Muscle layer of colon (tissue), 2 donors: ENCODE measurements at regions not wholly inside any gene's neighbourhood (a gene's known extent, or its start where the extent isn't known, plus 50 kb on each side); places are given as distances from the start of the nearest gene placed in this dataset.

ENCODE experiments used
- H3K27ac ChIP-seq: one replicate; pipeline ENCODE4 v1.7.0; 2013; ENCODE audit warnings: low read depth, mild to moderate bottlenecking, low read length, moderate library complexity
- H3K27me3 ChIP-seq, 2 donors: one replicate each; pipeline ENCODE4 v1.7.0; 2013; ENCODE audit warnings: low read length in 2 of 2, mild to moderate bottlenecking in 2 of 2; ENCODE audit not compliant: insufficient read depth in 2 of 2, control insufficient read depth in 1 of 2
- H3K36me3 ChIP-seq: one replicate; pipeline ENCODE4 v1.7.0; 2013; ENCODE audit warnings: mild to moderate bottlenecking, low read length; ENCODE audit not compliant: insufficient read depth
- H3K4me1 ChIP-seq: one replicate; pipeline ENCODE4 v1.7.0; 2013; ENCODE audit warnings: mild to moderate bottlenecking, low read length; ENCODE audit not compliant: insufficient read depth
- H3K4me3 ChIP-seq, 2 donors: one replicate each; pipeline ENCODE4 v1.7.0; 2013; ENCODE audit warnings: low read length in 2 of 2, low read depth in 1 of 2, mild to moderate bottlenecking in 1 of 2, moderate library complexity in 1 of 2
- H3K9ac ChIP-seq: one replicate; pipeline ENCODE4 v1.7.0; 2013; ENCODE audit warnings: low read length
- H3K9me3 ChIP-seq: one replicate; pipeline ENCODE4 v1.7.0; 2013; ENCODE audit warnings: mild to moderate bottlenecking, low read length
- donor health status: abdominal sarcoma.
- donor health status: Adenocarcinoma of cecum.

DNA sequence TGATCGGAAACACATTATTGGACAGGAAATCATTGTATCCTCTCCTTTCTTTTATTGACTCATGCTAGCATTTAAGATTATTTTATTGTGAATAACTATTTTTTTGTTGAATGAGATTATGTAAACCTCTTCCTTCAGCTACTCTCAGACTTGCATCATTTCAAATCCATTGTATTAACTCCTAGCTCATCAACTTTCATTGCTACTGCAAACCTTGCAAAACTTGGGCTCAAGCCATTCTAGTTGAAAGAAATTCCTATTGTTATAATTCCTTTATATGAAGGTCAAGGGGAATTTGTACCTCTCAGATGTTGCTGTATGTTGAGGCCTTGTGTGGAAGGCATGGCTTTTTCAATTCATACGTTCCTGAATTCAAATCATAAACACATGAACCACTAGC is 1764.6 kb downstream of the SUCLG1 start:
- Histone ChIP-seq H3K4me1 (no peaks in the 10 kb centered on the region), H3K4me3 (no peak overlapping the region), H3K27ac (no peak overlapping the region), H3K27me3 (no peaks in the 10 kb centered on the region), H3K9ac (no peak overlapping the region), H3K36me3 (no peaks in the 10 kb centered on the region), H3K9me3 (no peaks in the 10 kb centered on the region)

DNA sequence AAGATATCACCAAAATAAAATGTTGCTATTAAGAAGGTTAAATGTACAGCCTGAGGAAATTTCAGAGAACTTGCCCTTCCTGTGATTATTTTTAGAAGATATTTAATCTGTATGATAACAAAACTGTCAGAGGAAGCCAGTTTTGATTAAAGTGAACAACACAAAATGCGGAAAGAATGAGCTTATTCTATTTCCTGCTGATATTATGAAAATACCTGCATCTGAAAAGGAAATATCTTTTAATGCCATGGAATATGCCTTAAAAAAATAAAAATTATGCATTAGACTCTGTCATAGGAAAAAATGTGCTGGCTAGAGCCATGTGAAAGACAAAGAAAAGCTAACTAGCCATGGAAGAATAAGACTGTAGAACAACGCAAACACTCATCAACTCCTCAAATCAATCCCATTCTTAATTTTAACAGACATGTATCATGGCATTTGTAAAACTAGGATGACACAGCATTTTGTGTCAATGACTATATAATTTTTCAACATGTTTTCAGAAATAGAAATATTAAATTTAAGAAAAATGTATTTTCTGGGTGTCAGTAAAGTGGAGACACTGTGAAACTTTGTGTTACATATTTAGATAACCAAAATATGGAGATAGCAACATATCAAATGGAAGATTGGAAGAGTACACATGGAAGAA is 1768.2 kb downstream of the SUCLG1 start:
- H3K9ac ChIP-seq: no peak overlapping the region
- H3K27ac ChIP-seq: no peak overlapping the region
- H3K36me3 ChIP-seq: no peaks in the 10 kb centered on the region
- no peaks in the 10 kb centered on the region for H3K4me1 ChIP-seq
- no peaks in the 10 kb centered on the region for H3K9me3 ChIP-seq
- no peaks in the 10 kb centered on the region for H3K27me3 ChIP-seq
- no peak overlapping the region for H3K4me3 ChIP-seq

DNA sequence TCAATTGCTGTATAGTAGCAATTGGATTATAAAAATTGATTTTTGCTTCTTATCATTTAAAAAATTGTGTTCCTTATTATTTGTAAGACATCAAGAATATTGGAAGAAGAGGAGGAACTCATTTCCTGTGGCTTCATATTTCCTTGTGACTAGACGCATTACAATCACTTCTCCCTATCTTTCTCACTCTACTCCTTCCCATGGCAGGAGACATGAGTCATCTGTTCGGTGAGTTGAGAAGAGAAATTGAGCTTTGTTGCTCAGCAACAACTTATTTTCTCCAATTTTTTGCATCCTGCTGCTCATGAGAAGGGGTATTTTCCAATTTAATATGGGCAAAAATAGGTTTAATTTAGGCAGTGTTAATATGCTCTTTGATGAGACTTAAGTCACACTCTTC is 1783.9 kb downstream of the SUCLG1 start:
- no peak overlapping the region for H3K27ac ChIP-seq
- no peaks in the 10 kb centered on the region for H3K36me3 ChIP-seq
- H3K4me3 ChIP-seq: no peak overlapping the region
- H3K4me1 ChIP-seq: no peaks in the 10 kb centered on the region
- H3K9me3 ChIP-seq: no peaks in the 10 kb centered on the region
- no peak overlapping the region for H3K9ac ChIP-seq
- no peaks in the 10 kb centered on the region for H3K27me3 ChIP-seq

DNA sequence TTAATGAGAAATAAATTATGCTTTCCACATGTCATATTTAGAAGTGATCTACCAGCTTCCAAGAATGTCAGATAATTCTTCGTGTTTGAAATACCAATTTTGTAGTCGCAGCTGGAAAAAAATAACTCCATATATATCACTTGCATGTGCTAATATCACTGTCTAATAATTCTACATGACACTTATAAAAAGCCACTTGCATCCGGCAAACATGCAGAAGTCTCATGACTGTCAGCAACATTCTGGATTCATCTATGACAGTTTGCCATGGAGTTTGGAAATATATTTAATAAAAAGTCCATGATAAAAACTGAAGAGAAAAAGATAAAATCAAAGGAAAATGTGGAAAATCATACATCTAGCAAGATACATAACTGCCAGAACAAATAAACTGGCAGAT is 1784.4 kb downstream of the SUCLG1 start:
- no peak overlapping the region for H3K9ac ChIP-seq
- H3K27ac ChIP-seq: no peak overlapping the region

GRCh38 chr2:82667491-82667890 is 1791.6 kb downstream of the SUCLG1 start:
- no peaks in the 10 kb centered on the region for H3K9me3 ChIP-seq
- H3K4me3 ChIP-seq: no peak overlapping the region
- no peak overlapping the region for H3K27ac ChIP-seq
- no peaks in the 10 kb centered on the region for H3K4me1 ChIP-seq
- H3K27me3 ChIP-seq: no peaks in the 10 kb centered on the region
- H3K36me3 ChIP-seq: no peaks in the 10 kb centered on the region
- no peak overlapping the region for H3K9ac ChIP-seq

More for the DNA sequence above, 1784.4 kb downstream of the SUCLG1 start:
- Histone ChIP-seq H3K9me3 (no peaks in the 10 kb centered on the region), H3K36me3 (no peaks in the 10 kb centered on the region), H3K27me3 (no peaks in the 10 kb centered on the region), H3K4me3 (no peak overlapping the region), H3K4me1 (no peaks in the 10 kb centered on the region)

GRCh38 chr2:82665691-82666090 is 1793.4 kb downstream of the SUCLG1 start:
- Histone ChIP-seq H3K4me3 (no peak overlapping the region), H3K27ac (no peak overlapping the region), H3K36me3 (no peaks in the 10 kb centered on the region), H3K4me1 (no peaks in the 10 kb centered on the region), H3K9me3 (no peaks in the 10 kb centered on the region), H3K9ac (no peak overlapping the region), H3K27me3 (no peaks in the 10 kb centered on the region)

GRCh38 chr2:82657106-82657505 is 1802.0 kb downstream of the SUCLG1 start:
- Histone ChIP-seq H3K9ac (no peak overlapping the region), H3K9me3 (no peaks in the 10 kb centered on the region)

GRCh38 chr2:82656420-82656819 is 1802.7 kb downstream of the SUCLG1 start:
- no peak overlapping the region for H3K9ac ChIP-seq
- H3K4me1 ChIP-seq: peaks cover 3% of the 10 kb centered on the region
- H3K27me3 ChIP-seq: no peaks in the 10 kb centered on the region
- no peaks in the 10 kb centered on the region for H3K36me3 ChIP-seq
- H3K27ac ChIP-seq: no peak overlapping the region
- no peak overlapping the region for H3K4me3 ChIP-seq
- H3K9me3 ChIP-seq: no peaks in the 10 kb centered on the region

More at GRCh38 chr2:82657106-82657505, 1802.0 kb downstream of the SUCLG1 start:
- no peaks in the 10 kb centered on the region for H3K36me3 ChIP-seq
- H3K27me3 ChIP-seq: no peaks in the 10 kb centered on the region
- peaks cover 1% of the 10 kb centered on the region for H3K4me1 ChIP-seq
- H3K4me3 ChIP-seq: no peak overlapping the region
- no peak overlapping the region for H3K27ac ChIP-seq

- Histone ChIP-seq H3K36me3 (no peaks in the 10 kb centered on the region), H3K27me3 (no peaks in the 10 kb centered on the region), H3K9me3 (no peaks in the 10 kb centered on the region), H3K4me1 (peaks cover 3% of the 10 kb centered on the region), H3K4me3 (no peak overlapping the region), H3K27ac (no peak overlapping the region), H3K9ac (no peak overlapping the region)
Measured at GRCh38 chr2:82652117-82652516, 1807.0 kb downstream of the SUCLG1 start.

DNA sequence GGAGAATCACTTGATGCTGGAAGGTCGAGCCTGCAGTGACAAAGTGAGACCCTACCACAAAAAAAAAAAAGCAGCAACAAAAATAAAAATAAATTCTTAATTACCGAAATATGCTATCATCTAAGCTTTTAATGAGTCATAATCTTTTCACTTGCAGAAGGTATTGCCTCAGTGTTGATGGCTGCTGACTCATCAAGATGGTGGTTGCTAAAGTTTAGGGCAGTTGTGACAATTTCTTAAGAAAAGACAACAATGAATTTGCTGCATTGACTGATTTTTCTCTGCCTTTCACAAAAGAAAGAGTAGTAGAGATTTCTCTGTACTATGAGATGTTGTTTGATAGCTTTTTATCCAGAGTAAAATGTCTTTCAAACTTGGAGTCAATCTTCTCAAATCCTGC is 1809.0 kb downstream of the SUCLG1 start:
- no peaks in the 10 kb centered on the region for H3K9me3 ChIP-seq
- H3K36me3 ChIP-seq: no peaks in the 10 kb centered on the region
- no peak overlapping the region for H3K27ac ChIP-seq
- H3K4me3 ChIP-seq: no peak overlapping the region
- H3K4me1 ChIP-seq: peaks cover 3% of the 10 kb centered on the region
- H3K27me3 ChIP-seq: no peaks in the 10 kb centered on the region
- no peak overlapping the region for H3K9ac ChIP-seq

DNA sequence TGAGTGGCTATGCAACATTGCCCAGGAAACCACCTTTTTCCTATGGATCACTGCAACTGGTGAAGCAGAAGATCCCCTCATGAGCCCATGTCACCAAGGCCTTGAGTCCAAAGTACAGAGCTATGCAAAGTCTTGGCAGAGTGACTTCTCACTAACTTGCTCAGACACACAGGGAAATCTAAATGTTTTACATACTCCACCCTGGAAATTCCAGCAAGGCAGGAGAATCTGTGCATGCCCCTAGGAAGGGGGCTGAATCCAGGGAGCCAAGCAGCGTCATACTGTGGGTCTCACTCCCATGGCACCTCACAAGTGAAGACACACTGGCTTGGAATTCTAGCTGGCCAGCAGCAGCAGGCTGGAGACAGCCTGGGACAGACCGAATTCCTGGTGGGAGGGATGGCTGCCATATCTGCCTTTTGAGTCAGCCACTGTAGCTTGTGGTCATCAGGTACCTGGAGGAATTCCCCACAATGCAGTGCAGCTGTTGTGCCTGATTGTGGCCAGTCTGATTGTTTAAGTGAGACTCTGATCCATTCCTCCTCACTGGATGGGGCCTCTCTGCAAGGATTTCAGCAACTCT is 1817.4 kb downstream of the SUCLG1 start:
- Histone ChIP-seq H3K9me3 (no peaks in the 10 kb centered on the region), H3K4me1 (no peaks in the 10 kb centered on the region), H3K36me3 (no peaks in the 10 kb centered on the region), H3K27me3 (no peaks in the 10 kb centered on the region), H3K4me3 (no peak overlapping the region), H3K9ac (no peak overlapping the region), H3K27ac (no peak overlapping the region)

- no peaks in the 10 kb centered on the region for H3K36me3 ChIP-seq
Measured at GRCh38 chr2:82636402-82637020, 1822.6 kb downstream of the SUCLG1 start.

More at GRCh38 chr2:82636402-82637020, 1822.6 kb downstream of the SUCLG1 start:
- Histone ChIP-seq H3K4me3 (no peak overlapping the region), H3K9me3 (no peaks in the 10 kb centered on the region), H3K27ac (no peak overlapping the region), H3K27me3 (no peaks in the 10 kb centered on the region), H3K9ac (no peak overlapping the region), H3K4me1 (no peaks in the 10 kb centered on the region)
